SH-SY5Y (cell line): ENCODE measurements at regions not wholly inside any gene's neighbourhood (a gene's known extent, or its start where the extent isn't known, plus 50 kb on each side); places are given as distances from the start of the nearest gene placed in this dataset.

Experiments
- GATA2 ChIP-seq: IDR thresholded peaks from 2 replicates; pipeline ENCODE4 v1.6.1; 2011; ENCODE audit warnings: mild to moderate bottlenecking, low read depth, low read length
- GATA3 ChIP-seq: IDR thresholded peaks from 2 replicates; pipeline ENCODE4 v1.6.1; 2011; ENCODE audit warnings: low read depth, mild to moderate bottlenecking, low read length, moderate library complexity

DNA sequence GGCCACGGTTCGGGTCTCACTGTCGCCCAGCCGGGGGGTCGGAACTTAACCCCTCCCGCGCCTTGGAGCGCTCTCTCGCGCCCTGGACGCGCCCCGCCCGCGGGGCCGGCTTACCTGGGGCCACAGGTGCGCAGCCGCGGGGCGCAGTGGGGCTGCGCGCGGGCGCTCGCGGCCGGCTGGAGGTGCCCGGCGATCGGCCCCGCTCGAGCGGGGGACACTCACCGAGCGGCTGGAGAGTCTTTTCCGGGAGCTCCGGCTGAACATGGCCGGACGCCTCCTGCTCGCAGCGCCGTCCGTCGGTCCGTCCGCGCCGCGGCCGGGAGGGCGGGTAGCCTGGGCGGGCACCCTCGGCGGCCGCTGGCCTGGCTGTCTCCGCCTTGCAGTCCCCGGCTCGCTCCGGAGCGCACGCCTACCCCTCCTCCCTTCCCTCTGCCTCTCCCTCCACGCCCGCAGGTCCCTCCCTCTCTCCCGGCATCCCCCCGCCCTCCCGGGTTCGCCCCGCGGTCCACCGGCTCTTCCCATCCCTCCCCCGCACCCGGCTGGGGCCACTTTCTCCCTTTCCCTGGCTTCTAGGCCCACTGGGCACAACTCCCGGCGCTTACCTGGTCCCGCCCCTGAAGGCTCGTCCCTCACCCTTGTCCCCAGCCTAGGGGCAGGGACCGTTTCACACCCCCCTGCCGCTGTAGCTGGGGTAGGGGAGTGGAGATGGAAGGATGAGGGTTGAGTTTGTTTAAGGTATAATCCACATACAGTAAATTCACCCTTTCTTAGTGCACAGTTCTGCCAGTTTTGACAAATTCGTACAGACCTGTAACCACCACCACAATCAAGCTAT lies 220.1 kb upstream of the PRICKLE2 start:
- TF ChIP-seq GATA3 (no peak), GATA2 (no peak)

DNA sequence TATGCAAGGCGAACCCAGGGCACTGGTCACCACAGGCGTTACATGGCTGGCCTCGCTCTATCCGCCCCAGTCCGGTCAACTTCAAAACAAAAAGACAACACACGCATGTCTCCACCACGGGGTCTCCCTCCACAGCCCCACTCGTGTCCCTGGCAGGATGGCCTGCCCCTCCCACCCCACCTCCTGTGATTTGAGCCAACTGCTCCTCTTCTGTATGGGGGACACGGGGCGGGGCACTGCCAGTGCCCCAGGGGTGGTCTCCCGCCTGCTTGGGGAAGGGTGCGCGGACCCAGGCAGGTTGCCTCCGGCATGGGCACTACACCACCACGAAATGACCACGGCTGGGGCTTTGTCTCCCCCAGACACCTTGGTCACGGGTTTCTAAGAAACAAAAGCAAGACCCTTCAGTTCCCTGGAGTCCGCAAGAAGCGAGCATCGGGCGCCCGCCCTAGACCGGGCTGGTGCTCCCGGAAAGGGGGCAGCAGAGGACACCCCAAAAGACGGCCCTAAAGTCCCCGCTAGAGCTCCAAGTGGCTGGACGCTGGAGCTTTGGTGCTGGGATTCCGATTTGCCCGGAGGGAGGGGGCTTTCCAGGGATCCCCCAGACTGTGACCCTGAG lies 219.3 kb upstream of the PRICKLE2 start:
- TF ChIP-seq GATA3, result no peak
- no peak for TF ChIP-seq GATA2

DNA sequence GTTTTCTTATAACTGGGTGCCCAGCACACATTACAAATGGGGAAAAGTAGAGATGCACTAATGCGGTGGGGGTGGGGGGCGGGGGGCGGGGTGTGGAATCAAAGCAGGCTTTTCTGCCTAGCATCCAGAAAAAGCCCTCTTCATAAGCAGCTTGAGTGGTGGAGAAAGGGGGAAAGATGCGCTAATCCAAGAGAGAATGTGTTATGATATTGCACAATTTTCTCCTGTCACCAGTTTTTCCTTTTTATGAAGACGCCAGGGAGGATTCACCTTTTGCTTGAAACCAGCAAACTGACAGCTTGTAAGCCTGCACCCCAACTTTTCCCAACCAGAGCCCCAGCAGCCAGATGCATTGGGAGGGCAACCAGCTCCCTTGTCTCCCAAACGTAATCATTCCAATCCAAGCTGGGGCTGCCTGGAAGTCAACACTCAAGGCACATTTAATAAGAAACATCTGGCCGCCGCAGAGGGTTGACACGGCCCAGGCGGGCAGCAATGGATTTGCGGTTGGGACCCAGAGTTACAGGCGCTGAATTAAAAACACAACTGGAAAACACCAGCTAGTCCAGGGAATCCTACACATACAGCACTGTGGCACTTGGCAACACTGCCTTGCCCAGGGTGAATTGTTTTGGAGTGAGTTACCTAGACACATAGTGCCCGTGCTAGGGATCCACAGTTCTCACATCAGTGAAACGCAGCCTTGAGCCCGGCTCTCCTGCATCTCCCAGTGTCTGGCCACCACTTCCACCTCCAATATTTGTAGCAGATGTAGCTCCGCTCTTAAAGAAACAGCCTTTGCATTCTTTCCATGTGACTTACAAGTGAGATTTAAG lies 218.5 kb upstream of the PRICKLE2 start:
- peak; percentile 33; the same call in 1 of the 2 replicates for TF ChIP-seq GATA2
- TF ChIP-seq GATA3, result no peak

DNA sequence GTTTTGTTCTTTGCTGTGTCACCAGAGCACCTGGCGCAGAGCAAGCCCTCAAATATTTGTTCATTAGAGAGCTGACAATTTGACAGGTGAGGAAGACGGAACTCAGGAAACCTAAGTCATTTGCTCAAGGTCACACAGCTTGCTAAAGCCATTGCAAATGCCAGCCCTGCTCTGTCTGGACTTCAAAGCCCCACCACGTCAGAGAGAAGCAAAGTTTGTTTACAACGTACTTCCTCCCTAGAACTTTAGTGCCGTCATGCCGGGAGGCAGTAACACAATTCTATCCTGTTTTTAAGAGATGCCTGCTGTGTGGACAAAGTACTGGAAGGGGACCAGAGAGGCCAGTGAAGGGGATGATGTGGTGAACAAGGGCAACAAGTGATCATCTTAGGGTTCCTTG lies 216.6 kb upstream of the PRICKLE2 start:
- TF ChIP-seq GATA3 (no peak), GATA2 (no peak)

DNA sequence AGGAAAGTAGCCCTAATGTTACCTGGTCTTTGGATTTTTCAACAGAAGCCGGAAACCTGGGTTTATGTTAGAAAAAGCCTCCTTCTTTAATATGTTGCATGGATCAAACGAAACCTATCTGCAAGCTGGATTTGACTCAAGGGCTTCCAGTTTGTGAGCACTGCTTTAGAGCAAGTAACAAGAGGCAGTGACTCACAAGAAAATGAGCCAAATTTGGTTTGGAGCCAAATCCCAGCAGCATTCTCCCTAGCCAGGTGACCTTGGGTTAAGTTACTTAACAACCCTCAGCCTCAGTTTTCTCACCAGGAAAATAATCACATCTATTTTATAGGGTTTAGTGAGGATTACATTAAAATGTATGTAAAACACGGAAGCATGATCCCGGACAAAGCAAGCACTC lies 215.2 kb upstream of the PRICKLE2 start:
- TF ChIP-seq GATA3, result no peak
- TF ChIP-seq GATA2, result no peak

DNA sequence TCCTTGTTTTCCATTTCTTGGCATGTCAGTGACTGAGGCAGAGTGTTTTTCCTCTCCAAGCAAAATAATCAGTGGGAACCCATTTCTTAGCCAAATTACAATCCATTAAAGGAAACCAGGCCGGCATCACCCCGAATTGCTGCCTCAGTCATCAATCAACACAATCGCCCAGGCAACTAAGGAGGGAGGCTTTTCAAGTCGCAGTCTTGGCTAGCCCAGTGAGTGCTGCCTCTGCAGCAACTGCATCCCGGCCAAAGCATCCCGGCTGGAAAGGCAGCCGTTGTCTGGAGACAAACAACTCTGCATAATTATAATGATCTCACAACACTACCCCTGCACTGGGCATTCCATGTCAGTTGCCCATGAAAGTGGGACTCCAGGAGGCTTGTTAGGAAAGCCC lies 213.5 kb upstream of the PRICKLE2 start:
- TF ChIP-seq GATA3 (no peak), GATA2 (no peak)

DNA sequence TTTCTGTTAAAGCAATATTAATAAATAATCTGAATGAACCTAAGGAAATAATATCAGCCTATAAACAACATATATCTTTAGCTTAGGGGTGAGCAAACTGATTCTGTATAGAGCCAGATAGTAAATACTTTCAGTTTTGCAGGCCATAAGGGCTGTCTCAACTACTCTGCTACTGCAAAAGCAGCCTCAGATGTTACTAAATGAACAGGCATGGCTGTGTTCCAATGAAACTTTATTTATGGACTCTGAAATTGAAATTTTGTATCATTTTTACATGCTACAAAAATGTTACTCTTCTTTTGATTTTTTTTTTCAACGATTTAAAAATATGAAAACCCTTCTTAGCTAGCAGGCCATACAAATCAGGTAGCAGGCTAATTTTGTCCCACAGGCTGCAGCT lies 212.8 kb upstream of the PRICKLE2 start:
- TF ChIP-seq GATA3, result no peak
- no peak for TF ChIP-seq GATA2

DNA sequence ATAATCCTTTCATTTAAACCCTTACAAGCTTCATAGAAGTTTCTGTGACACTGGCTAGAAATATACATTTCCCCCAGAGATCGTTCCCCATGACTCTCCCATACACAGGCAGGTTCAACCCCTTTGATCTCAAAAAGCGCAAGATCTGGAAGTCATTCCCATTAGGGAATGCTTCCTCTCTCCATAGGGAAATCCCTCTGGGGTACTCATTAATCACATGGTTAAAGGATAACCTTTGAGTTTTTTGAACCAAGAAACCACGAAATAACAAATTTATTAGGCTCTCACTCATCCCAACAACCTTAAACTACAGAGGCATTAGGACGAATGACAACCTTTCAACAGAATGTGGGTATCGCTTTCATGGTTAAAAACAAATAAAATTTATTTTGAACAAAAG lies 211.9 kb upstream of the PRICKLE2 start:
- no peak for TF ChIP-seq GATA2
- TF ChIP-seq GATA3, result no peak

DNA sequence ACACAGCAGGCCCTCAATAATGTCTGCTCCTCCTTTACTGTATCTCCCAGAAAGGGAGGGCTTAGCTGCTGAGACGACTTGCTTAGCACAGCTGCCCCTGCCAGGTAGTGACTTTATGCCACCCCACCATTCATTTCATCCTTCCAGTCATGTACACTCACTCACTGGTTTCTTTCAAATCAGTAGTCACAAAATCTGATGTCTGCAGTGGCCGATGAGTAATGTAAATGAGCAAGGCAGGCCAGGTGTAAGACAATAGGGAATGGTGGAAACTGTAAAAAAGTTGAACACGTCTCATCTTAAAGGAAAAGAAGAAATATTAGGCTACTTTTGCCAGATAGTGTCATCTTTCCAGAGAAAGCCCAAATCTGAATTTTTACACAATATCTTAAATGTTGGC lies 207.6 kb upstream of the PRICKLE2 start:
- no peak for TF ChIP-seq GATA2
- no peak for TF ChIP-seq GATA3

DNA sequence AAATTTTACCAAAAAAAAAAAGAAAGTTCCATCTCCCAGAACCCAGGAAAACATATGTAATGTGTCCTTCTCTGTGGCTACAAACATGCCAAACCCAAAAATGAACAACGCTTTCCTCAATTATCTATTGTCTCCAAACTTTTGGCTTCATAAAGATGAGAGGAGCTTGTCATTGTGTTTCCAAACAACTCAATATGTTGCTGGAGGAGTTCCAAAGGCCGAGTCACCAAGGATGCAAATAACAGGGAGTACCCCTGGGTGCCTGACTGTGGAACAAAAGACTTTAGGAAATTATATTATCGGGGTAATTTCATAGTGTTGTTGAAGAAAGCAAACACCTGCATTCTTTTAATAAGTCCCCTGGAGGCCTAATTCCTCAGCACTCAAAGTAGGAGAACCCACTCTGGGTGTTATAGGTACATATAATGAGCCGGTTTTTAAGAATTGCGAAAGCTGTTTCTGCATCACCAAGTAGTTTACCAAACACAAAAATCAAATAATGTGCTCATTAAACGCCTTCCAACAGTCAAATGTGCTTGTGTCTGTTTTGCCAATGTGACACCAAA lies 206.3 kb upstream of the PRICKLE2 start:
- TF ChIP-seq GATA3, result no peak
- TF ChIP-seq GATA2, result no peak

DNA sequence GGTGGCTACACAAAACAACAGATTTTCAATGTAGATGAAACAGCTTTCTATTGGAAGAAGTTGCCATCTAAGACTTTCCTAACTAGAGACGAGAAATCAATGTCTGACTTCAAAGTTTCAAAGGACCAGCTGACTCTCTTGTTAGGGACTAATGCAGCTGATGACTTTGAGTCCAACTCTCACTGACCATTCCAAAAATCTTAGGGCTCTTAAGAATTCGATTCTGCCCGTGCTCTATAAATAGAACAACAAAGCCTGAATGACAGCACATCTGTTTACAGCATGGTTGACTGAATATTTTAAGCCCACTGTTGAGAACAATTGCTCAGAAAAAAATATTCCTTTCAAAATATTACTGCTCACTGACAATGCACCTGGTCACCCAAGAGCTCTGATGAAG lies 202.4 kb upstream of the PRICKLE2 start:
- TF ChIP-seq GATA3 (no peak), GATA2 (no peak)

DNA sequence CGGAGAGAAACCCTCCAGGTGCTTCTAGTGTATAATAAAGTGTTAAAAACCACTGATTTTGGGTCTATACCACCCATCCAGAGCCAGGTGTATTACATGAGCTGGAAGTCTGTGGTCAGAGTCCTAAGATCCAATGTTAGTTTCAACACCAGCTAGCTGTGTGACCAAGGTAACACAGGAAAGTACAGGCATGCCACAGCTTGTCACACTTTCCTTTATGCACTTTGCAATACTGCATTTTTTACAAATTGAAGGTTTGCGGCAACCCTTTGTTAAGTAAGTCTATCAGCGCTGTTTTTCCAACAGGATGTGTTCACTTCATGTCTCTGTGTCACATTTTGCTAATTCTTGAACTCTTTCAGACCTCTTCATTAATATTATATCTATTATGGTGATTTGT lies 201.3 kb upstream of the PRICKLE2 start:
- TF ChIP-seq GATA3 (no peak), GATA2 (no peak)

DNA sequence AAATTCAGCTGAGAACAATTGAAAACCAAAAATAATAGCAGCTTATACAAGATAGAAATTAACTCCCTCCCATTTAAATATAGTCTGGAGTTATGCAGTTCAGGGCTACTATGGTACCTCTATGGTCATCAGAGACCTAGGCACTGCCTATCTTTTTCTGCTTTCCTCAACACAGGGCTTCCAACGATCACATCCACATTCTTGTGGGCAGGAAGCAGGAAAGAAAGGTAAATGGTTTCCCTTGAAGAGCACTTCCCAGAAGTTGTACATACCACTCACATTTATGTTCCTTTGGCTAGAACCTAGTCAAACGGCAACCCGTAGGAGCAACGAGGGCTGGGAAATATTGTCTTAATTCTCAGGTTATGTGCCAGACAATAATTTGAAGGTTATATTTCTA lies 197.7 kb upstream of the PRICKLE2 start:
- TF ChIP-seq GATA3 (no peak), GATA2 (no peak)

DNA sequence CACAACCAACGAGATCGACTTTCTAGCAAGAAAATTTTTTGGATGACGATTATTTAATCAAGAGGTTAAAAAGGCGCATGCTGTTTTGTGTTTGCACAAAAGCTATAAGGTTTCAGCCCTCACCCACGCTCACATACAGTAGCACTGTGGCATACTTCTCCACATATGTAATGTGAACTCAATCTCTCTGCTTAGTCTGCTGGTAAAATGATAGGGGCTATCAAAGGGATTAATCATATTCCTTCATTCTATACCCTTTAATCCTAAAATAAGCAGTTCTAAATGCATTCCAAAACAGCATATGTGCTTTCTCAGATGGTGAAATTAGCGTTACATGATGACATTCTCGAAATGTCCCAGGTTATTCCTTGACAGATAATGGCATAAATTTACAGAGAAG lies 196.9 kb upstream of the PRICKLE2 start:
- TF ChIP-seq GATA2, result no peak
- TF ChIP-seq GATA3, result no peak

DNA sequence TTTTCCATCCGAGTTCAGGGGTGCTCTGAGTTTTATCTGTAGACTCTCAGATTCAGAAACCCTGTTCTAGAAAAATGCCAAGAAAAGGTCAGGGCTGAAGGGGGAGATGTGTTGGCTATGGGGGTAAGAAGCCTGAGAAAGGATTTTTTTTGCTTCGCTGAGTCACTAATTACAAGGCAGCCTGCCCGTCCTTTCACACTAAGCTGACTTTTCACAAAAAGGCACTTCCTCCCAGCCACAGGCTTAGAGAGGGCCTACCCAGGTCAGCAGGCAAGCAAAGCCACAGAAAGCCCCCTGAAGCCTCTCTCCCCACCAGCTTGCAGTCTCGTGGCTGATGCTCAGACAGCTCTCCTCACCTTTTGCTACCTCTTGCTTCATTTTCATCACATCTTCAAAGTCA lies 192.6 kb upstream of the PRICKLE2 start:
- TF ChIP-seq GATA3 (no peak), GATA2 (no peak)
